ENCODE measurements at regions not wholly inside any gene's neighbourhood (a gene's known extent, or its start where the extent isn't known, plus 50 kb on each side); places are given as distances from the start of the nearest gene placed in this dataset.

- DNase-seq: no peak
Measured at GRCh38 chr13:72004246-72004645, 137.2 kb upstream of the DACH1 start.

GRCh38 chr13:71998223-71998622 is 131.2 kb upstream of the DACH1 start:
- DNase-seq: no peak

GRCh38 chr13:71979616-71980015 is 112.6 kb upstream of the DACH1 start:
- DNase-seq: no peak

DNA sequence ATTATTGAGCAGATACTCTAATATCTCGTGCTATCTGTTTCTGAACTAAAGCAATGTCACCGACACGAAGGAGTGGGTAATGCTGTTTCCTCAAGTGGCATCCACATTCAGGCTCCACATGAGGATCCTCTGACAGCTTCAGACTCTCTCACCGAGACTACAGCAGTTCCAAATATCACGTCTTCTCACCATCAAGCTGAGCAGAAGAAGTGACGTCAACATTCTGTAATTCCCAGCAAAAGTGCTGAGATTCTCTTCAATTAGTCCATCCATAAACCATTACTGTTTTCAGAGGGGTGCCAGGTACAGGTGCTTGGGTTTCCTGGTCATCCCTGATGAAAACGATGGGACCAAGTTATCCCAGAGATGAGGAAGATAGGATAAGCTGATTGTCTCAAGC is 110.0 kb upstream of the DACH1 start:
- no peak for DNase-seq

- no peak for DNase-seq
Measured at GRCh38 chr13:71967990-71968389, 101.0 kb upstream of the DACH1 start.

GRCh38 chr13:71964491-71965100 is 97.6 kb upstream of the DACH1 start:
- DNase-seq: no peak

GRCh38 chr13:71962735-71963134 is 95.7 kb upstream of the DACH1 start:
- no peak for DNase-seq

DNA sequence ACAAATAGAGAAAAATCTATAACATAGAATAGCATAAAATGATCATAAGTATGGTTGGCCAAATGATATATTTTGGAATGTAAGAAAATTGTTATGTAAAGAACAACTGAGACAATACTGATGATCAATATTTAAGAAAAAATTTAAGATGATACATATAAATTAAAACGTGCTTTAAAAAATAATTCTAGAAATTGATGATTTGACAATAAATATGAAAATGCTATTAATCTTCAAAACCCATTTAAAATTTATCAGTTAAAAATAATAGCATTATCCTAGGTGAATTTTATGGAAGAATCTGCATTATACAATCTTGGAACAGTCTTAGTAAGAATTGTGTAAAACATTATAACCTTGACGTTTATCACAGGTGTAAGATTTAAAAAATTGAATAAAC is 95.1 kb upstream of the DACH1 start:
- DNase-seq: no peak

DNA sequence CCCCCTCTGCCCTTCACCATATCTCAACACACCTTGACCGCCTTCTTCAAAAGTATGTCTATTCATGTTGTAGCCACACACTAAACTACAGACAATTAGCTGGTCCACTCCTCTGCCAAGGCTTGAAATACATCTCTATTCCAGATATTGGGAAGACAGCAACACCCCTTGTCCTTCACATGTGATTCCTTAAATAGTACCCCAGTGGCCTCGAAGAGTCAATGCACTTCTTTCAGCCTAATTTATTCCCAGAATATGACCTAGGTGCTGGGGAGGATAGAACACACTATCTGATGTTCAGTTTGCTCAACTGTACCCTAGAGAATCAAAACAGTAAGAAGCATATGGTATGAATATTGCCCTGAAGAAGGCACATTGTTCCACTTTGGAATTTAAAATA is 82.4 kb upstream of the DACH1 start:
- DNase-seq: no peak

- no peak for DNase-seq
Measured at GRCh38 chr13:71939186-71939585, 72.2 kb upstream of the DACH1 start.

DNA sequence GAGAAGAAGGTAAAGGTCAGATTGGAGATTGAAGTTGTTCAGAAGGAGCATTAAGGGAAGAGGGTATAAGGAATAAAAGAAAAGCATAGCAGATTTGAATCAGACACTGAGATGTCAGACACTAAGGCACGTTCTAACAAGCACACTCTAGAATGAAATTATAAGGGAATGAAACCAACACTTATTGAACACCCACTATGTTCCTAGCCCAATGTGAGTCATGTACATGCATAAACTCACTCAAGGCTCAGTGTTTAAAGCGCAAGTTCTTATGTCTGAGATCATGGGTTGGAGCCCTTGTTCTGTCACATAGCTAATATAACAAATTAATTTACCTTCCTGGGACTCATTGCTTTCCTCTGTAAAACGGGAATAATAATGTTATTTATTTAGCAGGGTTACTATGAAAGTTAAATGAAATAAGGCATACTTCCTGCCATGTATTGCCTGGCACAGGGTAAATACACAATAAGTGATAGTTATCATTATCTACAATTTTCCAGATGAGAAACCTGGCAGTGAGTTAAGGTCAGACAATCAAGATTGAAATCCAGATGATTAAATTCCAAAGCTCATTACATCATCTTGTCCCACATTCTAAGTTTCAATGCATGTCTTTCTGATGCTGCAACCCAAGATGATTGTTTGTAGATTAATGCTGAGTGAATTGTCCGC is 68.3 kb upstream of the DACH1 start:
- DNase-seq: no peak

- DNase-seq: no peak
Measured at GRCh38 chr13:71924931-71925330, 57.9 kb upstream of the DACH1 start.

DNA sequence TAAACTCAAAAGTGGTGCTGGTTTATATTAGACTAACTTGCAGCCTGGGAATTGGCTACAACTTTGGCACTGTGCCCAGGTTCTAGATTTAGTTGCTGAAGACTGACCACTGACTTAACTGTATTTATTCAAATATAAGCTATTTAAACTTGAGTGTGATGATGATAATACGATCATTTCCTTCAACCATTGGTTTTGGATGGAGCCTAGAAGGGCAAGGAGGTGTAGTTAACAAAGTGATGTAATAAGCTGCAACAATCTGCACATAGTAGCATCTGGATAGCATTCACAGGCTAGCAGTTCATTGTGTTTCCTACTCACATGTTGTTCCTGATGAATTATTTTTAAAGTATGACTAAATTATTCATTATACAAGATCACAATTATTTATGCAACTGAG is 55.2 kb upstream of the DACH1 start:
- no peak for DNase-seq

All from nucleus accumbens (tissue), 56 donors.